Erythroblast (primary cell): ENCODE measurements at regions not wholly inside any gene's neighbourhood (a gene's known extent, or its start where the extent isn't known, plus 50 kb on each side); places are given as distances from the start of the nearest gene placed in this dataset.

Experiments
- DNase-seq, 2 experiments: peaks; one replicate each; lab custom pipeline; 2025; lab: John Stamatoyannopoulos, UW
- GATA1 ChIP-seq: IDR thresholded peaks from 2 replicates; pipeline ENCODE4 v1.6.1; 2011; ENCODE audit warnings: low read depth, mild to moderate bottlenecking, control low read depth, low read length, moderate library complexity
- POLR2A ChIP-seq: IDR thresholded peaks from 2 replicates; pipeline ENCODE4 v1.6.1; 2011; ENCODE audit warnings: mild to moderate bottlenecking, low read length

GRCh38 chr2:53559302-53559966, 208.2 kb upstream of the CHAC2 start:
- no peak for DNase-seq
- no peak for TF ChIP-seq GATA1
- TF ChIP-seq POLR2A, result no peak

DNA sequence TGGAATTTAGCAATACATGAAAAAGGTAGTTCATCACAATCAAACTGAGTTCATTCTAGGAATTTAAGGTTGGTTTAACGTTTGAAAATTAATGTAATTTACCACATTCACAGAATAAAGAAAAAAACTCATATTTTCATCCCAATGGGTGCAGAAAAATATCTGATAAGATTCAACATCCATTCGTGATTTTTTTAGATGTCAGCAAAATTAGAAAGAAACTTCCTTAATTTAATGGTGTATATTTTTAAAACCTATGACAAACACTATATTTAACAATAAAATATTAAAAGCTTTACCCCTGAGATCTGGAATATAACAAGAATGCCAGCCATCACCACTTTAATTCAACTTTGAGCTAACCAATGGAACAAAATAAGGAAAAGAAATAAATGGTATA, 208.7 kb upstream of the CHAC2 start:
- TF ChIP-seq GATA1 (no peak), POLR2A (no peak)
- no peak for DNase-seq

DNA sequence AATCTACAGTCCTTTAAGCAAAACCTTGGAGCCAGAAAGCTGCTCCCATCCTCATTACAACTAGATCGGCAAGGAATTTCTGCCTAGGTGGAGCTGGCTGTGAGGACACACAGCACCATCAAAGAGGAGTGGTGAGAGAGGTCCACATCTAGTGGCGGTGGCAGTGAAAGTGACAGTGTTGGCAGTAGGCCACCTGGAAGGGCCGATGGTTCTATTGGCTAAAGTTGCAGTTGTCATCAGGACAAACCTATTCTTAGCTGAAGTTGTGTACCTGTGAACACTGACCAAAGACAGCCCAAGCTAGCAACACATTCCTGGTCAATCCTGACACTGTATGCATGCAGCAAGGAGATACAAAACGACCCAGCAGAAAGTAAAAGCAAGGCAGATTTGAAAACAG, 218.1 kb upstream of the CHAC2 start:
- DNase-seq, result no peak
- no peak for TF ChIP-seq POLR2A
- no peak for TF ChIP-seq GATA1

GRCh38 chr2:53545604-53546003, 222.0 kb upstream of the CHAC2 start:
- DNase-seq, result no peak
- TF ChIP-seq POLR2A (no peak), GATA1 (no peak)

DNA sequence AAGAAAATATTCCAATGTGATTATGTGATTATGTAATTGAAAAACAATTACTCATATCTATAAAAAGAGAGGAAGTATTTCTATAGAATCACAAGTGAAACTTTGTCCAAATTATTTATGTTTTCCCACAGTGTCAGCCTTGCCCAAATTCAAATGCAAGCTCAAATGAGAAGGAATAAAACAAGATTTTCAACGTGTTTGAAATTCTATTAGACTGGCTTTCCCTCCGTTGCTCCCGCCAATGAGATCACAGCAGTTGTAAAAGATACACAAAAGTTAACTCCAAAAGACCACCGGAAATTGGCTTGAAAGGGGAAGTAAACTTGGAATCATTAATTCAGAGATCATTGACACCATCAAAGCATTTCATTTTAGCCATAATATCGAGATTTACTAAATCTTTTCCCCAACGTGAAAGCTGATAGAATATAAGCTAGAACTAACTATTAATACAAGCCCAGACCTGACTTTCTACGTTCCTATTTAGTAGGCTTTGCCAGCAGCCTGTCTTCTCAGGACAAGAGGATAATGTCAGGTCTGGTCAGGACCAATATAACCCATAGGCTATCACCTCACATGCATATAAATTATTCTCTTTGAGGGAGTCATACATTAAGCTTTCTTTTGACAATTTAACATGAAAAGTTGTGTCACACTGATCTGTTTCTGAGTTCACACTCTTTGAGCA, 222.6 kb upstream of the CHAC2 start:
- no peak for DNase-seq
- no peak for TF ChIP-seq GATA1
- TF ChIP-seq POLR2A, result no peak

DNA sequence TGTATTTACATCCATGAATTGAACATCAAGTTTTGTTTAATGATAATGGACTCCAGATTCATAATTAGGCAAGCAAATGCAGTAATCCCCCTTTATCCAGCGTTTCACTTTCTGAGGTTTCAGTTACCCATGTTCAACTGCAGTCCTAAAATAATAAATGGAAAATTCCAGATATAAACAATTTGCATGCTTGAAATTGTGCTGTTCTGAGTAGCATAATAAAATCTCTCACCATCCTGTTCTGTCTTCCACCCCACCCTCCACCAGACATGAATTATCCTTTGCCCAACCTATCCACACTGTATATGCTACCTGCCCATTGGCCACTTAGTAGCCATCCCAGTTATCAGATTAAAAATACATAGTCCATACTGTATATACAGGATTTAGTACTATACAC, 224.5 kb upstream of the CHAC2 start:
- DNase-seq, result no peak
- TF ChIP-seq GATA1 (no peak), POLR2A (no peak)

- TF ChIP-seq GATA1, result no peak
- TF ChIP-seq POLR2A, result no peak
- DNase-seq, result no peak
Measured at GRCh38 chr2:53536583-53537361, 230.8 kb upstream of the CHAC2 start.

DNA sequence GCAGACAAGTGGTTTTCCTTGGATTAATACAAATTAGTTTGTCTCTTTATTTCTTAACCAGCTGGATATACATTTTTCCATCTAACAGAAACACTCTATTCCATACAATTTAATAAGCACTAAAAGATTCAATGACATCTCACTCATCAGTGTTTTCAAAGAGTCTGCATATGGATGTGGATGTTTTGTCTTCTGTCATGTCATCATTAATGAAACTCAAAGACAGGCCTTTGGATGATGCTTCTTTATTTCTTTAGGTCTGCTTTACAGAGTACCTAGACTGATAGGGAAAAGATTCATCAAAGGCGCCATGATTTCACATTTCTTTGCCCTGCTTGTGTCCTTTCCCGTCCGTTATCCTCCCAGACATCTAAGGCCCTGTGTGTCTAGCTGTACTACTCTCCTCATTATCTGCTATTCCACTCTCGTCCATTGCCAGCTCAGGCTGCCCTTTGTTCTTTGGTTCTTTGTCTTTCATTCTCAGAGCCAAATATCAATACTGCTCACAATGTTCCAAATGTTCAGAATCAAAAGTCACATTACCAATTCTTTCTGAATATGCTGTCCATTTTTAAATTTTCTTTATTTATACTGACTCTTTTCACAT, 232.3 kb upstream of the CHAC2 start:
- no peak for TF ChIP-seq POLR2A
- no peak for TF ChIP-seq GATA1
- no peak for DNase-seq

DNA sequence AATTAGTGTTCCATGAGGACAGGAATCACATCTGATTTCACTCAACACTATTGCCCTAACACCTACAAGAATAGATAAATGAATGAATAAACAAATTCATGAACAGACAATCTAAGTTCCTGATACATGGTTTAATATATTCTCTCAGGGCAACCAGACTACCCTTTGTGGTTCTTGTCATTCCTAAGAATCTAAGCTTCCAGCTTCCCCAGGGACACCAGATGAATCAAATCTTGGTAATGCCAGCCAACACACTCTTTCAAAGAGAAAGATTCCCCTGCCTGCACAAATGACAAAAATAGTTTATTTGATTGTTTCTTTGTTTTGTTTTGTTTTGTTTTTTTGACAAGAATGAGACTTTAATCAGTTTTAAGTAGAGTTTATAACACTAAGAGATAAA, 237.5 kb upstream of the CHAC2 start:
- no peak for DNase-seq
- TF ChIP-seq POLR2A, result no peak
- no peak for TF ChIP-seq GATA1

DNA sequence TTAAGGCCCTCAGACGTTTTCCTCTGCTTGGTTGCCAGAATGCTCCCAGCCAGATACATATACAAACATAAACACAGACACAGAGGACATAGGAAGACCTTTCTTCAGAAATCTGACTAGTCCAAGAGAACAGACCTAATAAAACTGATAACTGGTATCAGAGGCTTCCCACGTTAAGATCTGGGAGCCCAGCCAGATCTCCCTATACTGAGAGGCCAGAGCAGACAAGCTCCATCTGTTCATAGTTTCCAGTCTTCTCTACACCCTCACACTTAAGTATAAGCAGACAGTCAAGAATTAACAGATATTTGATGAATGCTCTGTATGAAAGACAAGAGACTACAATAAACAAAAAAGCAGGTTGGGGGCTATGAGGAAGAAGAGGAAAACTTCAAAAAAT, 240.5 kb upstream of the CHAC2 start:
- TF ChIP-seq GATA1 (no peak), POLR2A (no peak)
- DNase-seq, result peak; percentile 3 to 63

- DNase-seq, result no peak
- TF ChIP-seq POLR2A (no peak), GATA1 (no peak)
Measured at GRCh38 chr2:53519918-53520841, 247.4 kb upstream of the CHAC2 start.

GRCh38 chr2:53517406-53517805, 250.2 kb upstream of the CHAC2 start:
- TF ChIP-seq GATA1 (no peak), POLR2A (no peak)
- no peak for DNase-seq

- TF ChIP-seq GATA1 (no peak), POLR2A (no peak)
- no peak for DNase-seq
Measured at GRCh38 chr2:53516650-53517049, 251.0 kb upstream of the CHAC2 start.
